Effector memory CD4-positive, alpha-beta T cell (primary cell): ENCODE measurements at regions not wholly inside any gene's neighbourhood (a gene's known extent, or its start where the extent isn't known, plus 50 kb on each side); places are given as distances from the start of the nearest gene placed in this dataset.

Experiments
- DNase-seq, 3 donors: peaks; one replicate each; pipeline ENCODE4 v3.0.0-alpha.2; 2020
- H3K27ac ChIP-seq: 2 replicates; pipeline ENCODE4 v1.7.0; 2013; ENCODE audit warnings: mild to moderate bottlenecking, low read length, moderate library complexity; ENCODE audit not compliant: insufficient read depth, poor library complexity, severe bottlenecking
- H3K27me3 ChIP-seq: replicated peaks from 2 replicates; pipeline ENCODE4 v1.7.0; 2013; ENCODE audit warnings: mild to moderate bottlenecking, low read length; ENCODE audit not compliant: insufficient read depth, control insufficient read depth, poor library complexity, severe bottlenecking
- H3K36me3 ChIP-seq: 2 replicates; pipeline ENCODE4 v1.7.0; 2013; ENCODE audit warnings: mild to moderate bottlenecking, low read length, moderate library complexity; ENCODE audit not compliant: control insufficient read depth, insufficient read depth
- H3K4me1 ChIP-seq: 2 replicates; pipeline ENCODE4 v1.7.0; 2013; ENCODE audit warnings: low read length, mild to moderate bottlenecking; ENCODE audit not compliant: control insufficient read depth, insufficient read depth, poor library complexity, severe bottlenecking
- H3K4me3 ChIP-seq: 2 replicates; pipeline ENCODE4 v1.7.0; 2013; ENCODE audit warnings: low read length, low read depth, mild to moderate bottlenecking; ENCODE audit not compliant: insufficient read depth, poor library complexity, severe bottlenecking
- H3K9me3 ChIP-seq: 2 replicates; pipeline ENCODE4 v1.7.0; 2013; ENCODE audit warnings: mild to moderate bottlenecking, low read length, moderate library complexity; ENCODE audit not compliant: control insufficient read depth

- DNase-seq, result no peak
- no peaks in the 10 kb centered on the region for H3K36me3 ChIP-seq
- no peaks in the 10 kb centered on the region for H3K27me3 ChIP-seq
- no peaks in the 10 kb centered on the region for H3K9me3 ChIP-seq
- H3K4me3 ChIP-seq, result no peak overlapping the region
- no peaks in the 10 kb centered on the region for H3K4me1 ChIP-seq
- no peak overlapping the region for H3K27ac ChIP-seq
These were observed 291.0 kb downstream of the TAF11L14 start for GRCh38 chr5:17925276-17925675.

GRCh38 chr5:17928581-17928981 is 294.3 kb downstream of the TAF11L14 start:
- H3K27me3 ChIP-seq, result no peaks in the 10 kb centered on the region
- no peak for DNase-seq
- peaks cover 7% of the 10 kb centered on the region for H3K9me3 ChIP-seq
- H3K4me3 ChIP-seq, result no peak overlapping the region
- no peak overlapping the region for H3K27ac ChIP-seq
- no peaks in the 10 kb centered on the region for H3K4me1 ChIP-seq
- no peaks in the 10 kb centered on the region for H3K36me3 ChIP-seq

GRCh38 chr5:17929171-17929570 is 294.9 kb downstream of the TAF11L14 start:
- H3K9me3 ChIP-seq, result peaks cover 7% of the 10 kb centered on the region
- no peak overlapping the region for H3K27ac ChIP-seq
- no peak for DNase-seq
- no peaks in the 10 kb centered on the region for H3K36me3 ChIP-seq
- no peak overlapping the region for H3K4me3 ChIP-seq
- no peaks in the 10 kb centered on the region for H3K27me3 ChIP-seq
- no peaks in the 10 kb centered on the region for H3K4me1 ChIP-seq

- no peak for DNase-seq
- H3K27me3 ChIP-seq, result no peaks in the 10 kb centered on the region
- H3K4me1 ChIP-seq, result no peaks in the 10 kb centered on the region
- no peaks in the 10 kb centered on the region for H3K36me3 ChIP-seq
- no peak overlapping the region for H3K27ac ChIP-seq
- H3K4me3 ChIP-seq, result no peak overlapping the region
- peaks cover 7% of the 10 kb centered on the region for H3K9me3 ChIP-seq
These were observed 296.1 kb downstream of the TAF11L14 start for GRCh38 chr5:17930346-17930745.

GRCh38 chr5:17944046-17944445 is 309.8 kb downstream of the TAF11L14 start:
- H3K36me3 ChIP-seq, result no peaks in the 10 kb centered on the region
- no peaks in the 10 kb centered on the region for H3K27me3 ChIP-seq
- no peak for DNase-seq
- no peaks in the 10 kb centered on the region for H3K4me1 ChIP-seq
- no peak overlapping the region for H3K27ac ChIP-seq
- H3K4me3 ChIP-seq, result no peak overlapping the region
- no peaks in the 10 kb centered on the region for H3K9me3 ChIP-seq

GRCh38 chr5:17947029-17947428 is 312.8 kb downstream of the TAF11L14 start:
- Histone ChIP-seq H3K27me3 (no peaks in the 10 kb centered on the region), H3K4me3 (no peak overlapping the region), H3K36me3 (no peaks in the 10 kb centered on the region), H3K27ac (no peak overlapping the region), H3K9me3 (no peaks in the 10 kb centered on the region), H3K4me1 (no peaks in the 10 kb centered on the region)
- no peak for DNase-seq

GRCh38 chr5:17951392-17952169 is 317.3 kb downstream of the TAF11L14 start:
- Histone ChIP-seq H3K4me1 (no peaks in the 10 kb centered on the region), H3K27me3 (no peaks in the 10 kb centered on the region), H3K9me3 (no peaks in the 10 kb centered on the region), H3K36me3 (no peaks in the 10 kb centered on the region), H3K4me3 (no peak overlapping the region), H3K27ac (no peak overlapping the region)
- no peak for DNase-seq

GRCh38 chr5:17952231-17952630 is 318.0 kb downstream of the TAF11L14 start:
- Histone ChIP-seq H3K27ac (no peak overlapping the region), H3K4me1 (no peaks in the 10 kb centered on the region), H3K36me3 (no peaks in the 10 kb centered on the region), H3K9me3 (no peaks in the 10 kb centered on the region), H3K27me3 (no peaks in the 10 kb centered on the region), H3K4me3 (no peak overlapping the region)
- DNase-seq, result no peak

- no peak overlapping the region for H3K27ac ChIP-seq
- no peaks in the 10 kb centered on the region for H3K4me1 ChIP-seq
- no peaks in the 10 kb centered on the region for H3K36me3 ChIP-seq
- no peak for DNase-seq
- no peaks in the 10 kb centered on the region for H3K27me3 ChIP-seq
- no peak overlapping the region for H3K4me3 ChIP-seq
- H3K9me3 ChIP-seq, result no peaks in the 10 kb centered on the region
These were observed 329.8 kb downstream of the TAF11L14 start for GRCh38 chr5:17964067-17964466.

GRCh38 chr5:17966640-17967402 is 332.6 kb downstream of the TAF11L14 start:
- no peak for DNase-seq
- no peaks in the 10 kb centered on the region for H3K9me3 ChIP-seq
- no peaks in the 10 kb centered on the region for H3K27me3 ChIP-seq
- no peaks in the 10 kb centered on the region for H3K36me3 ChIP-seq
- no peak overlapping the region for H3K27ac ChIP-seq
- H3K4me1 ChIP-seq, result no peaks in the 10 kb centered on the region
- no peak overlapping the region for H3K4me3 ChIP-seq
